IMR-90 (cell line): ENCODE measurements at regions not wholly inside any gene's neighbourhood (a gene's known extent, or its start where the extent isn't known, plus 50 kb on each side); places are given as distances from the start of the nearest gene placed in this dataset.

Experiments used
- ATAC-seq: fragments of 200-7000 bp; cut with Tn5 transposase; 2 replicates; pipeline ENCODE4 v1.9.1; 2020; ENCODE audit warnings: low read depth, mild to moderate bottlenecking, moderate library complexity
- BruUV-seq: library from RNA; stranded (reverse); fragments of 400-500 nt; replicated peaks from 2 replicates; lab custom pipeline; 2021; lab: Mats Ljungman, UMichigan
- CTCF ChIA-PET: fragments of 300-600 bp; formaldehyde crosslinking; extraction: SDS; loops from one replicate; lab custom pipeline; 2021; ENCODE audit warnings: antibody characterized with exemption; lab: Yijun Ruan, JAX
- POLR2A ChIA-PET: fragments of 300-600 bp; sonication (Branson Sonifier 250); formaldehyde crosslinking; loops from one replicate; lab custom pipeline; 2022; ENCODE audit warnings: antibody characterized with exemption; ENCODE audit not compliant: unreplicated experiment; lab: Charles Lee
- DNase-seq: peaks from one replicate; pipeline ENCODE4 v3.0.0; 2013
- H2AFZ ChIP-seq: replicated peaks from 2 replicates; pipeline ENCODE3; 2013; ENCODE audit warnings: low read length, mild to moderate bottlenecking; ENCODE audit not compliant: poor library complexity
- H2AK5ac ChIP-seq: 2 replicates; pipeline ENCODE4 v1.6.1; 2013; ENCODE audit warnings: low read depth, low read length, inconsistent platforms
- H2AK9ac ChIP-seq: replicated peaks from 2 replicates; pipeline ENCODE3; 2013; ENCODE audit warnings: mild to moderate bottlenecking, low read depth, low read length, moderate library complexity; ENCODE audit not compliant: poor library complexity
- H2BK120ac ChIP-seq: 2 replicates; pipeline ENCODE4 v1.6.1; 2013; ENCODE audit warnings: low read depth, low read length, inconsistent platforms
- H2BK15ac ChIP-seq: 3 replicates; pipeline ENCODE4 v1.6.1; 2013; ENCODE audit warnings: low read depth, low read length, inconsistent platforms
- H2BK20ac ChIP-seq: 2 replicates; pipeline ENCODE4 v1.6.1; 2013; ENCODE audit warnings: low read depth, mild to moderate bottlenecking, inconsistent platforms, low read length, moderate library complexity
- H2BK5ac ChIP-seq: 2 replicates; pipeline ENCODE4 v1.6.1; 2013; ENCODE audit warnings: mild to moderate bottlenecking, low read depth, low read length, inconsistent platforms; ENCODE audit not compliant: poor library complexity, severe bottlenecking
- H3K14ac ChIP-seq: replicated peaks from 2 replicates; pipeline ENCODE4 v1.6.1; 2013; ENCODE audit warnings: low read depth, low read length, inconsistent platforms
- H3K18ac ChIP-seq: 2 replicates; pipeline ENCODE4 v1.6.1; 2013; ENCODE audit warnings: low read depth, low read length, control low read depth
- H3K23ac ChIP-seq: 2 replicates; pipeline ENCODE4 v1.6.1; 2013; ENCODE audit warnings: low read depth, low read length, inconsistent platforms
- H3K27ac ChIP-seq: 2 replicates; pipeline ENCODE4 v1.5.1; 2013; ENCODE audit warnings: mild to moderate bottlenecking, control low read depth, low read length; ENCODE audit not compliant: insufficient read depth
- H3K27me3 ChIP-seq: 2 replicates; pipeline ENCODE4 v1.6.1; 2013; ENCODE audit warnings: low read length; ENCODE audit not compliant: control insufficient read depth, insufficient read depth
- H3K36me3 ChIP-seq: 2 replicates; pipeline ENCODE4 v1.6.1; 2013; ENCODE audit warnings: low read length, mixed read lengths; ENCODE audit not compliant: control insufficient read depth, insufficient read depth
- H3K4ac ChIP-seq: 2 replicates; pipeline ENCODE4 v1.6.1; 2013; ENCODE audit warnings: low read depth, low read length, inconsistent platforms
- H3K4me1 ChIP-seq: 2 replicates; pipeline ENCODE4 v1.6.1; 2013; ENCODE audit warnings: low read length, mixed read lengths; ENCODE audit not compliant: control insufficient read depth, insufficient read depth
- H3K4me2 ChIP-seq: 2 replicates; pipeline ENCODE4 v1.6.1; 2013; ENCODE audit warnings: low read depth, mild to moderate bottlenecking, control low read depth, low read length, moderate library complexity
- H3K4me3 ChIP-seq: 2 replicates; pipeline ENCODE4 v1.5.1; 2013; ENCODE audit warnings: low read depth, mild to moderate bottlenecking, control low read depth, low read length, moderate library complexity; ENCODE audit not compliant: insufficient read depth
- H3K56ac ChIP-seq: 2 replicates; pipeline ENCODE4 v1.6.1; 2013; ENCODE audit warnings: low read length, inconsistent platforms; ENCODE audit not compliant: insufficient read depth; ENCODE audit errors: extremely low read depth
- H3K79me1 ChIP-seq, 2 experiments: 2 replicates each; pipeline ENCODE4 v1.6.1; 2013; ENCODE audit warnings: low read length in 2 of 2, inconsistent platforms in 1 of 2, low read depth in 1 of 2
- H3K9ac ChIP-seq: 2 replicates; pipeline ENCODE4 v1.6.1; 2013; ENCODE audit warnings: low read depth, low read length, control low read depth
- H3K9me1 ChIP-seq: 2 replicates; pipeline ENCODE4 v1.6.1; 2013; ENCODE audit warnings: low read length, inconsistent platforms; ENCODE audit not compliant: insufficient read depth
- H3K9me3 ChIP-seq: 2 replicates; pipeline ENCODE4 v1.6.1; 2013; ENCODE audit warnings: low read length; ENCODE audit not compliant: control insufficient read depth, insufficient read depth
- H4K20me1 ChIP-seq: 2 replicates; pipeline ENCODE4 v1.6.1; 2013; ENCODE audit warnings: low read length, inconsistent platforms; ENCODE audit not compliant: insufficient read depth
- H4K5ac ChIP-seq: 2 replicates; pipeline ENCODE4 v1.6.1; 2013; ENCODE audit warnings: mild to moderate bottlenecking, low read depth, low read length, control low read depth
- H4K8ac ChIP-seq, 2 experiments: 2 replicates each; pipeline ENCODE4 v1.6.1; 2013; ENCODE audit warnings: low read depth in 2 of 2, low read length in 2 of 2, control low read depth in 1 of 2, inconsistent platforms in 1 of 2
- H4K91ac ChIP-seq: 2 replicates; pipeline ENCODE4 v1.6.1; 2013; ENCODE audit warnings: low read depth, low read length, inconsistent platforms; ENCODE audit not compliant: insufficient read depth
- BHLHE40 ChIP-seq: fragments of 150-350 bp; IDR thresholded peaks from 2 replicates; pipeline ENCODE4 v1.6.1; 2016; ENCODE audit warnings: mild to moderate bottlenecking, low read depth, low read length
- CEBPB ChIP-seq: IDR thresholded peaks from 2 replicates; pipeline ENCODE4 v1.6.1; 2012; ENCODE audit warnings: low read depth, low read length, improper control_type of control experiment
- CHD1 ChIP-seq: IDR thresholded peaks from 2 replicates; pipeline ENCODE4 v1.6.1; 2012; ENCODE audit warnings: low read depth, low read length, improper control_type of control experiment
- FOS ChIP-seq: fragments of 150-350 bp; IDR thresholded peaks from 2 replicates; pipeline ENCODE4 v1.6.1; 2016; ENCODE audit warnings: low read depth, low read length
- MAFK ChIP-seq: IDR thresholded peaks from 2 replicates; pipeline ENCODE4 v1.6.1; 2012; ENCODE audit warnings: low read depth, low read length, improper control_type of control experiment
- MAZ ChIP-seq: IDR thresholded peaks from 2 replicates; pipeline ENCODE4 v1.6.1; 2012; ENCODE audit warnings: low read depth, mild to moderate bottlenecking, low read length, improper control_type of control experiment, moderate library complexity, borderline replicate concordance
- MXI1 ChIP-seq: IDR thresholded peaks from 2 replicates; pipeline ENCODE4 v1.6.1; 2012; ENCODE audit warnings: low read depth, mild to moderate bottlenecking, low read length, moderate library complexity, borderline replicate concordance
- NFE2L2 ChIP-seq: fragments of 150-350 bp; IDR thresholded peaks from 2 replicates; pipeline ENCODE4 v1.6.1; 2016; ENCODE audit warnings: low read depth, mild to moderate bottlenecking, low read length
- POLR2A ChIP-seq: IDR thresholded peaks from 2 replicates; pipeline ENCODE4 v1.6.1; 2012; ENCODE audit warnings: mild to moderate bottlenecking, low read depth, low read length
- RAD21 ChIP-seq: IDR thresholded peaks from 2 replicates; pipeline ENCODE4 v1.6.1; 2012; ENCODE audit warnings: low read length, improper control_type of control experiment
- RCOR1 ChIP-seq: IDR thresholded peaks from 2 replicates; pipeline ENCODE4 v1.6.1; 2012; ENCODE audit warnings: mild to moderate bottlenecking, low read length, improper control_type of control experiment; ENCODE audit not compliant: insufficient replicate concordance
- RFX5 ChIP-seq: IDR thresholded peaks from 2 replicates; pipeline ENCODE4 v1.8.0; 2012; ENCODE audit warnings: low read depth, mild to moderate bottlenecking, low read length, moderate library complexity
- SMC3 ChIP-seq: fragments of 150-350 bp; IDR thresholded peaks from 2 replicates; pipeline ENCODE4 v1.6.1; 2016; ENCODE audit warnings: low read depth, mild to moderate bottlenecking, antibody characterized with exemption, low read length, moderate library complexity
- WGBS, 2 experiments: methylation state at CpG; one replicate each; pipeline versions ENCODE4 v1.1.5 to v1.1.7; 2013; ENCODE audit warnings: missing lambda C conversion rate in 2 of 2; ENCODE audit not compliant: insufficient read length in 1 of 2; ENCODE audit errors: extremely low coverage in 2 of 2; 5-methylcytosine and 5-hydroxymethylcytosine counted together
- dilution Hi-C: fragments of 300-500 bp; cut with HindIII; formaldehyde crosslinking; loops from one replicate; pipeline ENCODE4 v1.14.3; 2018; ENCODE audit warnings: low sequenced_read_pairs; ENCODE audit not compliant: unreplicated experiment
- in situ Hi-C: fragments of 300-500 bp; cut with MboI; formaldehyde crosslinking; loops from 3 replicates; pipeline ENCODE4 v1.14.3; 2019; ENCODE audit warnings: low sequenced_read_pairs, inconsistent platforms, mixed read lengths
- intact Hi-C: fragments of 100-400 bp; cut with micrococcal nuclease; formaldehyde crosslinking; loops from 2 replicates; pipeline ENCODE4 v1.10.0; 2022
- TF ChIP-seq, protein P1 (sequence below): conservative IDR thresholded peaks from 2 replicates; pipeline ENCODE4 v1.5.1; 2012; ENCODE audit warnings: mild to moderate bottlenecking, low read depth, low read length, improper control_type of control experiment
- TF ChIP-seq, protein P2 (sequence below): fragments of 150-350 bp; IDR thresholded peaks from 2 replicates; pipeline ENCODE4 v1.6.1; 2017; ENCODE audit warnings: mild to moderate bottlenecking, antibody characterized with exemption, low read length, low read depth
- TF ChIP-seq, protein P3 (sequence below): fragments of 150-350 bp; IDR thresholded peaks from 2 replicates; pipeline ENCODE4 v1.6.1; 2016; ENCODE audit warnings: low read depth, mild to moderate bottlenecking, low read length, moderate library complexity, borderline replicate concordance

DNA sequence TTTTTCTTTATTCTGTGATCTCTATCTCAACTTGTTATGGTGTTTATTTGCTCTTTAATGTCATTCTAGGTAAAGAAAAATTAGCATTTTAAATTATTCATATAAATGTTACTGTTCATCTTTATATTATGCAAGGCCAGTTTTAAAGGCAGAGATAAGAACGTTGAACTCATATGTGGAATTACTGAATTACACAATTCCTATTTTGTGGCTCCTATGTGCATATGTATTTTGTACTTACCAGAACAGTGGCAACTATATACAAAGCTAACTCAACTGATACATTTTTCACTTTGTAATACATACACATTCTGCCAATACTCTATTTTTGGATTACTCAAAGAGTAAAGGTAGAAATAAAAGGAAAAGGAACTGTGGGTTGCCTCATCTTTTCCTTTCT lies 533.2 kb upstream of the NR3C2 start:
- H3K14ac ChIP-seq = no peak overlapping the region
- no peak overlapping the region for H2BK5ac ChIP-seq
- no peak overlapping the region for H2BK15ac ChIP-seq
- POLR2A ChIA-PET = no interaction called here
- no peak overlapping the region for H3K4me3 ChIP-seq
- no peak overlapping the region for H2AK5ac ChIP-seq
- WGBS, 2 experiments = no CpG with 5 or more reads among the region's 1 CpG
- H3K9ac ChIP-seq = no peak overlapping the region
- no peaks in the 10 kb centered on the region for H4K20me1 ChIP-seq
- no peaks in the 10 kb centered on the region for H3K9me3 ChIP-seq
- no peaks in the 10 kb centered on the region for H3K4me1 ChIP-seq
- TF ChIP-seq CHD1 = no peak
- no peak for TF ChIP-seq MXI1
- no peak for TF ChIP-seq RAD21
- no peak for TF ChIP-seq POLR2A
- no peak for TF ChIP-seq NFE2L2
- TF ChIP-seq, protein P1, sequence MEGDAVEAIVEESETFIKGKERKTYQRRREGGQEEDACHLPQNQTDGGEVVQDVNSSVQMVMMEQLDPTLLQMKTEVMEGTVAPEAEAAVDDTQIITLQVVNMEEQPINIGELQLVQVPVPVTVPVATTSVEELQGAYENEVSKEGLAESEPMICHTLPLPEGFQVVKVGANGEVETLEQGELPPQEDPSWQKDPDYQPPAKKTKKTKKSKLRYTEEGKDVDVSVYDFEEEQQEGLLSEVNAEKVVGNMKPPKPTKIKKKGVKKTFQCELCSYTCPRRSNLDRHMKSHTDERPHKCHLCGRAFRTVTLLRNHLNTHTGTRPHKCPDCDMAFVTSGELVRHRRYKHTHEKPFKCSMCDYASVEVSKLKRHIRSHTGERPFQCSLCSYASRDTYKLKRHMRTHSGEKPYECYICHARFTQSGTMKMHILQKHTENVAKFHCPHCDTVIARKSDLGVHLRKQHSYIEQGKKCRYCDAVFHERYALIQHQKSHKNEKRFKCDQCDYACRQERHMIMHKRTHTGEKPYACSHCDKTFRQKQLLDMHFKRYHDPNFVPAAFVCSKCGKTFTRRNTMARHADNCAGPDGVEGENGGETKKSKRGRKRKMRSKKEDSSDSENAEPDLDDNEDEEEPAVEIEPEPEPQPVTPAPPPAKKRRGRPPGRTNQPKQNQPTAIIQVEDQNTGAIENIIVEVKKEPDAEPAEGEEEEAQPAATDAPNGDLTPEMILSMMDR = no peak
- TF ChIP-seq, protein P2, sequence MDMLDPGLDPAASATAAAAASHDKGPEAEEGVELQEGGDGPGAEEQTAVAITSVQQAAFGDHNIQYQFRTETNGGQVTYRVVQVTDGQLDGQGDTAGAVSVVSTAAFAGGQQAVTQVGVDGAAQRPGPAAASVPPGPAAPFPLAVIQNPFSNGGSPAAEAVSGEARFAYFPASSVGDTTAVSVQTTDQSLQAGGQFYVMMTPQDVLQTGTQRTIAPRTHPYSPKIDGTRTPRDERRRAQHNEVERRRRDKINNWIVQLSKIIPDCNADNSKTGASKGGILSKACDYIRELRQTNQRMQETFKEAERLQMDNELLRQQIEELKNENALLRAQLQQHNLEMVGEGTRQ = no peak
- no peak for TF ChIP-seq BHLHE40
- no peak for TF ChIP-seq CEBPB
- TF ChIP-seq, protein P3, sequence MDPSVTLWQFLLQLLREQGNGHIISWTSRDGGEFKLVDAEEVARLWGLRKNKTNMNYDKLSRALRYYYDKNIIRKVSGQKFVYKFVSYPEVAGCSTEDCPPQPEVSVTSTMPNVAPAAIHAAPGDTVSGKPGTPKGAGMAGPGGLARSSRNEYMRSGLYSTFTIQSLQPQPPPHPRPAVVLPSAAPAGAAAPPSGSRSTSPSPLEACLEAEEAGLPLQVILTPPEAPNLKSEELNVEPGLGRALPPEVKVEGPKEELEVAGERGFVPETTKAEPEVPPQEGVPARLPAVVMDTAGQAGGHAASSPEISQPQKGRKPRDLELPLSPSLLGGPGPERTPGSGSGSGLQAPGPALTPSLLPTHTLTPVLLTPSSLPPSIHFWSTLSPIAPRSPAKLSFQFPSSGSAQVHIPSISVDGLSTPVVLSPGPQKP = no peak
- TF ChIP-seq MAZ = no peak
- TF ChIP-seq SMC3 = no peak
- TF ChIP-seq MAFK = no peak
- no peak for TF ChIP-seq FOS
- TF ChIP-seq RFX5 = no peak
- TF ChIP-seq RCOR1 = no peak
- no peak overlapping the region for H3K27ac ChIP-seq
- no peak overlapping the region for H3K4me2 ChIP-seq
- H3K9me1 ChIP-seq = no peaks in the 10 kb centered on the region
- no peak overlapping the region for H2BK20ac ChIP-seq
- no peaks in the 10 kb centered on the region for H3K27me3 ChIP-seq
- intact Hi-C loops (no loop called here), in situ Hi-C loops (no loop called here), dilution Hi-C loops (no loop called here)
- CTCF ChIA-PET = no interaction called here
- no TSS peak for BruUV-seq
- no peaks in the 10 kb centered on the region for H3K36me3 ChIP-seq
- H3K4ac ChIP-seq = no peak overlapping the region
- no peak overlapping the region for H4K5ac ChIP-seq
- H3K23ac ChIP-seq = no peak overlapping the region
- no peak overlapping the region for H2AFZ ChIP-seq
- no peak overlapping the region for H4K8ac ChIP-seq
- DNase-seq (no peak), ATAC-seq (no peak)
- no peaks in the 10 kb centered on the region for H3K79me1 ChIP-seq
- no peak overlapping the region for H2BK120ac ChIP-seq
- no peak overlapping the region for H4K91ac ChIP-seq
- no peak overlapping the region for H3K56ac ChIP-seq
- no peak overlapping the region for H2AK9ac ChIP-seq
- no peak overlapping the region for H3K18ac ChIP-seq
